ENCODE measurements at regions not wholly inside any gene's neighbourhood (a gene's known extent, or its start where the extent isn't known, plus 50 kb on each side); places are given as distances from the start of the nearest gene placed in this dataset.

- H3K27me3 ChIP-seq (ENCODE audit: control insufficient read depth, insufficient read depth, low read length): no peaks in the 10 kb centered on the region
- 45% methylated on average over 2 of the region's 9 CpGs for WGBS (ENCODE audit: insufficient coverage)
- no peaks in the 10 kb centered on the region for H3K36me3 ChIP-seq (ENCODE audit: control insufficient read depth, insufficient read depth, low read length)
- H3K9me3 ChIP-seq (ENCODE audit: control insufficient read depth, insufficient read depth, low read length): no peaks in the 10 kb centered on the region
- DNase-seq (ENCODE audit: low read depth in 4 of 6, low spot score in 6 of 6): peak in 1 of 6 donors; percentile 31
- H3K4me1 ChIP-seq (ENCODE audit: control insufficient read depth, insufficient read depth, low read length): peaks cover 9% of the 10 kb centered on the region
- H3K27ac ChIP-seq (ENCODE audit: low read depth, low read length): no peak overlapping the region
- no peak overlapping the region for H3K4me3 ChIP-seq (ENCODE audit: low read depth, low read length)
Measured at GRCh38 chr2:6309415-6310255, 556.1 kb downstream of the CMPK2 start.

GRCh38 chr2:6310256-6311215, 555.2 kb downstream of the CMPK2 start:
- WGBS (ENCODE audit: insufficient coverage): 25% methylated on average over 8 of the region's 16 CpGs
- no peak overlapping the region for H3K27ac ChIP-seq (ENCODE audit: low read depth, low read length)
- no peaks in the 10 kb centered on the region for H3K9me3 ChIP-seq (ENCODE audit: control insufficient read depth, insufficient read depth, low read length)

GRCh38 chr2:6312367-6312766, 553.3 kb downstream of the CMPK2 start:
- no peaks in the 10 kb centered on the region for H3K36me3 ChIP-seq (ENCODE audit: control insufficient read depth, insufficient read depth, low read length)
- no CpG with 5 or more reads among the region's 6 CpGs for WGBS (ENCODE audit: insufficient coverage)
- peak in 1 of 6 donors; percentile 55 for DNase-seq (ENCODE audit: low read depth in 4 of 6, low spot score in 6 of 6)
- H3K27me3 ChIP-seq (ENCODE audit: control insufficient read depth, insufficient read depth, low read length): no peaks in the 10 kb centered on the region
- H3K9me3 ChIP-seq (ENCODE audit: control insufficient read depth, insufficient read depth, low read length): no peaks in the 10 kb centered on the region
- peaks cover 9% of the 10 kb centered on the region for H3K4me1 ChIP-seq (ENCODE audit: control insufficient read depth, insufficient read depth, low read length)
- no peak overlapping the region for H3K4me3 ChIP-seq (ENCODE audit: low read depth, low read length)
- H3K27ac ChIP-seq (ENCODE audit: low read depth, low read length): no peak overlapping the region

More at GRCh38 chr2:6310256-6311215, 555.2 kb downstream of the CMPK2 start:
- Histone ChIP-seq H3K4me3 (ENCODE audit: low read depth, low read length) (no peak overlapping the region), H3K27me3 (ENCODE audit: control insufficient read depth, insufficient read depth, low read length) (no peaks in the 10 kb centered on the region), H3K4me1 (ENCODE audit: control insufficient read depth, insufficient read depth, low read length) (peaks cover 9% of the 10 kb centered on the region), H3K36me3 (ENCODE audit: control insufficient read depth, insufficient read depth, low read length) (no peaks in the 10 kb centered on the region)
- peak in 2 of 6 donors; percentile 83 to 85 for DNase-seq (ENCODE audit: low read depth in 4 of 6, low spot score in 6 of 6)

GRCh38 chr2:6314218-6314960, 551.3 kb downstream of the CMPK2 start:
- H3K4me1 ChIP-seq (ENCODE audit: control insufficient read depth, insufficient read depth, low read length): peaks cover 9% of the 10 kb centered on the region
- no peaks in the 10 kb centered on the region for H3K9me3 ChIP-seq (ENCODE audit: control insufficient read depth, insufficient read depth, low read length)
- H3K36me3 ChIP-seq (ENCODE audit: control insufficient read depth, insufficient read depth, low read length): no peaks in the 10 kb centered on the region
- WGBS (ENCODE audit: insufficient coverage): 100% methylated on average over 1 of the region's 4 CpGs
- H3K27ac ChIP-seq (ENCODE audit: low read depth, low read length): no peak overlapping the region
- H3K4me3 ChIP-seq (ENCODE audit: low read depth, low read length): no peak overlapping the region
- DNase-seq (ENCODE audit: low read depth in 4 of 6, low spot score in 6 of 6): no peak
- no peaks in the 10 kb centered on the region for H3K27me3 ChIP-seq (ENCODE audit: control insufficient read depth, insufficient read depth, low read length)

- WGBS (ENCODE audit: insufficient coverage): 11% methylated on average over 9 of the region's 9 CpGs
- Histone ChIP-seq H3K4me1 (ENCODE audit: control insufficient read depth, insufficient read depth, low read length) (no peaks in the 10 kb centered on the region), H3K27ac (ENCODE audit: low read depth, low read length) (no peak overlapping the region), H3K36me3 (ENCODE audit: control insufficient read depth, insufficient read depth, low read length) (no peaks in the 10 kb centered on the region), H3K4me3 (ENCODE audit: low read depth, low read length) (no peak overlapping the region), H3K9me3 (ENCODE audit: control insufficient read depth, insufficient read depth, low read length) (peaks cover 6% of the 10 kb centered on the region), H3K27me3 (ENCODE audit: control insufficient read depth, insufficient read depth, low read length) (no peaks in the 10 kb centered on the region)
- DNase-seq (ENCODE audit: low read depth in 4 of 6, low spot score in 6 of 6): peak in 4 of 6 donors; percentile 35 to 94 (median 62)
Measured at GRCh38 chr2:6325616-6326015, 540.1 kb downstream of the CMPK2 start.

- no peak for DNase-seq (ENCODE audit: low read depth in 4 of 6, low spot score in 6 of 6)
- no peaks in the 10 kb centered on the region for H3K36me3 ChIP-seq (ENCODE audit: control insufficient read depth, insufficient read depth, low read length)
- peaks cover 3% of the 10 kb centered on the region for H3K9me3 ChIP-seq (ENCODE audit: control insufficient read depth, insufficient read depth, low read length)
- H3K4me1 ChIP-seq (ENCODE audit: control insufficient read depth, insufficient read depth, low read length): no peaks in the 10 kb centered on the region
- no peaks in the 10 kb centered on the region for H3K27me3 ChIP-seq (ENCODE audit: control insufficient read depth, insufficient read depth, low read length)
- no peak overlapping the region for H3K4me3 ChIP-seq (ENCODE audit: low read depth, low read length)
- WGBS (ENCODE audit: insufficient coverage): no CpG with 5 or more reads among the region's 3 CpGs
- H3K27ac ChIP-seq (ENCODE audit: low read depth, low read length): no peak overlapping the region
Measured at GRCh38 chr2:6326958-6327357, 538.7 kb downstream of the CMPK2 start.

GRCh38 chr2:6336752-6337471, 528.8 kb downstream of the CMPK2 start:
- Histone ChIP-seq H3K4me3 (ENCODE audit: low read depth, low read length) (no peak overlapping the region), H3K27ac (ENCODE audit: low read depth, low read length) (no peak overlapping the region), H3K9me3 (ENCODE audit: control insufficient read depth, insufficient read depth, low read length) (no peaks in the 10 kb centered on the region), H3K36me3 (ENCODE audit: control insufficient read depth, insufficient read depth, low read length) (no peaks in the 10 kb centered on the region), H3K27me3 (ENCODE audit: control insufficient read depth, insufficient read depth, low read length) (no peaks in the 10 kb centered on the region), H3K4me1 (ENCODE audit: control insufficient read depth, insufficient read depth, low read length) (no peaks in the 10 kb centered on the region)
- DNase-seq (ENCODE audit: low read depth in 4 of 6, low spot score in 6 of 6): no peak
- WGBS (ENCODE audit: insufficient coverage): 96% methylated on average over 2 of the region's 5 CpGs

- DNase-seq (ENCODE audit: low read depth in 4 of 6, low spot score in 6 of 6): no peak
Measured at GRCh38 chr2:6337472-6337820, 528.3 kb downstream of the CMPK2 start.

More at GRCh38 chr2:6337472-6337820, 528.3 kb downstream of the CMPK2 start:
- no peaks in the 10 kb centered on the region for H3K27me3 ChIP-seq (ENCODE audit: control insufficient read depth, insufficient read depth, low read length)
- H3K9me3 ChIP-seq (ENCODE audit: control insufficient read depth, insufficient read depth, low read length): no peaks in the 10 kb centered on the region
- no peaks in the 10 kb centered on the region for H3K36me3 ChIP-seq (ENCODE audit: control insufficient read depth, insufficient read depth, low read length)
- H3K4me3 ChIP-seq (ENCODE audit: low read depth, low read length): no peak overlapping the region
- WGBS (ENCODE audit: insufficient coverage): no CpG with 5 or more reads among the region's 8 CpGs
- no peaks in the 10 kb centered on the region for H3K4me1 ChIP-seq (ENCODE audit: control insufficient read depth, insufficient read depth, low read length)
- no peak overlapping the region for H3K27ac ChIP-seq (ENCODE audit: low read depth, low read length)

Data from spinal cord (tissue), 9 donors.